ENCODE measurements at regions not wholly inside any gene's neighbourhood (a gene's known extent, or its start where the extent isn't known, plus 50 kb on each side); places are given as distances from the start of the nearest gene placed in this dataset.

- TF ChIP-seq REST (IDR thresholded peaks at IDR 0.05; ENCODE audit: insufficient read depth in 1 of 2, low read depth in 2 of 2, low read length in 2 of 2) (no peak), POLR2AphosphoS5 (IDR thresholded peaks at IDR 0.05; ENCODE audit: low read depth, low read length) (no peak), TAF1 (IDR thresholded peaks at IDR 0.05; ENCODE audit: borderline replicate concordance, insufficient read depth, low read length) (no peak), SIN3A (IDR thresholded peaks at IDR 0.05; ENCODE audit: borderline replicate concordance, insufficient read depth, low read length) (no peak), FOXP2 (optimal IDR thresholded peaks at IDR 0.05; ENCODE audit: borderline replicate concordance, extremely low read depth, extremely low read length, insufficient read depth) (no peak)
Measured at GRCh38 chr2:43032213-43033015, 194.0 kb downstream of the ZFP36L2 start.

All from PFSK-1 (cell line).